NCI-H146 treated with DMSO at 0.1 percent for 48 hours (cell line): ENCODE measurements at regions not wholly inside any gene's neighbourhood (a gene's known extent, or its start where the extent isn't known, plus 50 kb on each side); places are given as distances from the start of the nearest gene placed in this dataset.

Experiments used
- DNase-seq: peaks from one replicate; lab custom pipeline; 2025; ENCODE audit not compliant: unreplicated experiment; lab: John Stamatoyannopoulos, UW

DNA sequence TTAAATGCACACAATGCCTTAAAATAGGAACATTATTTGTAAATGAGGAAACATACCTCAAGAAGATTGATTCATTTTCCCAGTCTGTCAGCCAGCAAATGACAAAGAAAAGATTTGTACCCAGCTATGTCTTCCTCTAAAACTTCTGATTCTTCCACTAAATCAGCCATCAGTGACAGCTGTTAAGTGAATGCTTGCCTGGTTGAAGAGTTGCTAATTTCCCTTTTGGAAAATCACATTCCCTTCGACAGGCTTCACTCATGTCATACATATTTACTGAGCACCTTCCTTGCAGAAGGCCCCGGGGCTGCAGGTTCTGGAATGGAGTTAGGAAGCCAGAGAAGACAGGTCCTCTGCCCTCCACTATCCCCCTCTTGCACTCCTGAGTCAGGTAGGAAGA lies 112.0 kb upstream of the SLC66A3 start:
- DNase-seq, result no peak

DNA sequence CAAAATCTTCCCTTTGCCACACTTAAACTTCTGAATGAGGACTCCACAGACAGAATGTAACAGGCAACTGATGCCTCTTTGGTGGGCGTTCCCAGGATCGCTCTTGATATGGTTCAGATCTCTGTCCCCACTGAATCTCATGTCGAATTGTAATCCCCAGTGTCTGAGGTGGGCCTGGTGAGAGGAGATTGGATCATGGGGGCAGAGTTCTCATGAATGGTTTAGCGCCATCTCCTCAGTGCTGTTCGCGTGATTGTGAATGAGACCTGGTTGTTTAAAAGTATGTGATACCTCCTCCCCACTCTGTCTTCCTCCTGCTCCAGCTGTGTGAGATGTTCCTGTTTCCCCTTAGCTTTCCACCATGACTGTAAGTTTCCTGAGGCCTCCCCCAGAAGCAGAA lies 111.1 kb upstream of the SLC66A3 start:
- DNase-seq, result no peak

DNA sequence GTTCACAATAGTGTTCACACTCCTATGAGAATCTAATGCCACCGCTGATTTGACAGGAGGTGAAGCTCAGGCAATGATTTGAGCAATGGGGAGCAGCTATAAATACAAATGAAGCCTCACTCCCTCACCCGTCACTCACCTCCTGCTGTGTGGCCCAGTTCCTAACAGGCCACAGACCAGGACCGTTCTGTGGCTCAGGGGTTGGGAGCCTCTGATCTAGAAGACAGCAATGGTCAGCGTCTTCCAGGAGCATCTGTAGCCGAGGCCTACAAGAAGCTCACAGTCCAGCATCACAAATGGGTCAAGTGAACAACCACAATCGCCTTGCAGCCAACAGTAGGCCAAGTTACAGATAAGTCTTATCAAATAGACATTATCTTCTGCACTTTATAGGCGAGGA lies 110.0 kb upstream of the SLC66A3 start:
- DNase-seq, result no peak

DNA sequence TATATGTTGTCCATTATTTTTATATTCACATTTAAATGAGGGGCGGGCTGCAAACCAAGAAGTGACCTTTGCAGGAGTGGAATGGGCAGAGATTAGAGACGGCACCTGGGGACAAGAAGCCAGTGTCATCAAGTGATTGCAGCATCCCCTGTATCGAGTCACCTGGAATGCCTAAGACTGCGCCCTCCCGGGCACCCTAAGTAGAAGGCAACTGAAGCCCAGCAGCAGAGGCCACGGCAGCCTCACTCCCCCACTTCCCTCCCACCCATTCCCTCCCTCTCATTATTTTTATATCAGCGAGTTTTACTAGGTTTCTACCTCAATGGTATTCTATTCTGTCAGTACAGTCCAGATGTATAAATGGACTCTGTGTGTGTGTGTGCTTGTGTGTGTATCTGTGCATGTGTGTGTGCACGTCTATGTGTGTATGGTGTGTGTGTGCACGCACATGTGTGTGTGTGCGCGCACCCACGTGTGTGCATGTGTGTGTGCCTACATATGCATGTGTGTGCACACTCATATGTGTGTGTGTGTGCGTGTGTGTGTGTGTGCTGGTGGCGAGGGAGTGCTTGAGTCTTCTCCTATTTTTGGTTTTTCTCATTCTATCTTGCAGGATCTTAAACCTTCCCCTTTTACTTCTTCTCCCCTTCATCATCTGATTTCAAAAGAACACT lies 106.8 kb upstream of the SLC66A3 start:
- DNase-seq, result no peak

DNA sequence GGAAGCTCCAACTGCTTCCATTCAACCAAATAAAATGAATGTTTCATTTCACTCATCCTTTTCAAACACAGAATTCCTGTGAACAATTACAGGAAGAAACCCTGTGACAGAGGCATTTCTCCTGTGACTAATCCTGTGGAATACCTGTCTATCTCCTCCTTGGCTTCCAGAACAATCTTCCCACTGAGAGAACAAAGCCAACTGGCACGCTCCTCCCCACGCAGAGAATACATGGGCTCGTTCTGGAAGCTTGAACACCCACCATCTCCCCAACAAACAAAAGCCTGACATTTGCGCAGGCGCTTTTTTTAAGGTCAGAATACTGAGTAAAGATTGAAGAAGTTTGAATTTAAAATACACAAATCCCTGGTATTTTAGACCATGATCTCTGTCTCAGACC lies 104.7 kb upstream of the SLC66A3 start:
- no peak for DNase-seq

DNA sequence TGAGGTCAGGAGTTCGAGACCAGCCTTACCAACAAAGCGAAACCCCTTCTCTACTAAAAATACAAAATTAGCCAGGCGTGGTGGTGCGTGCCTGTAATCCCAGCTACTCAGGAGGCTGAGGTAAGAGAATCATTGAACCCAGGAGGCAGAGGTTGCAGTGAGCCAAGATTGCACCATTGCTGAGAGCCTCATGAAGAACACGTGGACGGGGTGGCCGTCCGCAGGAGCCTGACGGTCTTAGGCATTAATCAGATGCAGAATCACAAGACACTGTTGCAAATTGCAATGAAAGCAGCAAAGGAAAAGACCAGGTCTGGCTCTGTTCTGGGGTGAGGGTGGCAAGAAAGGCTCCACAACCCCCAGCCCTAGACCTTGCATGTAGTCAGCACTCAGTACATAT lies 104.0 kb upstream of the SLC66A3 start:
- DNase-seq, result no peak

DNA sequence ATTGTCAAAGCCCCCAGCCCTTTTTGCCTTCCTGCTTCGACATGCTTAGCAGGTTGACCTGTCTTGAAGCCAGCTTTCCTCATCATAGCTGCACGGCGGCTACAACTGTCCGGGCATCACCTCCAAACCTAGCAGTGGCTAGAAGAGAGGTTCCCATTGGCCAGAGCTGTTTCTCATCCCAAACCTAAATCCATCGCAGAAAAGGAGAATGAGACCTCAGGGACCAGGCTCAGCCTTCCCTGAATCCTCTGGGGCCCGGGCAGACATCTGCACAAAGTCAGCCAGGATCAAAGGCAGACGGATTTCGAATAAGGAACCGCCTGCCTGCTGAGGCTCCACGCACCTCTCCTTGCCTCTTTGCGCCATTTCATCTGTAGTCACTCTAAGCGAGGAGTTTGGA lies 101.7 kb upstream of the SLC66A3 start:
- DNase-seq, result no peak

DNA sequence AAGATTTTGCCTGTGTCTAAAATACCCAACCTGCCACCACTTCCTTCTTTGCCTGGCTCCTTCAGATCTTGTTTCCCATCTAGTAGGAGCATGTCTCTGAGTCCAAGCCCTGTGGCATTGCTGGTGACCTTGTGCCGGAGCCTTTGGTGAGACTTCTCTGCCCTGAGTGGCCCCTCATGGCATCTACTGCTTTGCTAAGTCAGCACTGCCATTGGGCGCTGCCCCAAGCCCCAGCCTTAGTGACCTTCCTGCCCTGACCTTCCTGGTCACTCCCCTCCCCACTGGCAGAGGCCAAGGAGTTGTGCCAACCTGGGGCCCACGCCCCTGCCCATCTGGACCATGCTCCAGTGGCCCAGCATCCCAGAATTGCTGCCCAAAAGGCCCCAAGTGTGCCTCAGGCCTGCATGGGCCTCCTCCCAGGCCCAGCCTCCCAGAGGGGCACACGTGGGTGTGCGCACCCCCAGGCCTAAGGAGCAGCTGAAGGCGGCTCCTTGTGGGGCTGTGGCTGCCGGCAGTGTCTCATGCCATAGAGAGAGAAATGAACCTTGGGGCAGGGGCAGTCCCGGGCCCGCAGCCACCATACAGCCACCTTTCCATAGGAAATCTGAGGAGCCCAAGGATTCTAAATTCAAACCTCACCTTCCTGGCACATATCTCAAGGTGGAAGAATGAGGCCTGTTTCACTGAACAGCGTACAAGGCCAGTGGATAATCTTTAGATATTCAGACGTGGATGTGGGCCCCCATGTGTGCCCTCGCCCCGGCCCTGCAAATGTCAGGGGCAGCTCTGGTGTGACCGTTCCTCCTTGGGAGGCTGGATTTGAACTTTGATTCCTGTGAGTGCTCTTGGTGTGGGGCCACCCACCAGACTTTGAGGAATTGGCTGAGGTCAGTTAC lies 100.2 kb upstream of the SLC66A3 start:
- no peak for DNase-seq

DNA sequence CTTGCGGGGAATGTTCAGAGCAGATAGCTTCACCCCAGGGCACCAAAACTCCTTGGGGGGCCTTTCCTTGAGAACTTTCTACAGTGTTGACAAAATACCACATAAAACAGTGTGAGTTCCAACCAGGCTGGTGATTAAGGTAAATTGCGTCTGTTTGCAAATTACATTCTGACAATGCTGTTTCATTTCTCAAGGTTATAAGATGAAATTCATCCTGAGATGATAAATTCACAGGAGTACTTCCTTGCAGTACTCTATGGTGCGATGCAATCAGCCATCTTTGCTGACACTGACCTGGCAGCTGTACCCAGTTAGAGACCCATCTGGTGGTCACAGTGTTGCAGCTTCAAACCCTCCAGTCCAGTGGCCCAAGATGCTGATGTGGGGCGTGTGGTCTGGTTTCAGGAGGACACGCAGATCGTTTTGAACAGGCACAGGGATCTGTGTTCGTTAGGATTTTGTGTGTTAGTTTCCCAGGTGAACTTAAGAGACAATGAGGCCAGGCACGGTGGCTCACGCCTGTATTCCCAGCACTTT lies 99.5 kb upstream of the SLC66A3 start:
- DNase-seq, result no peak

DNA sequence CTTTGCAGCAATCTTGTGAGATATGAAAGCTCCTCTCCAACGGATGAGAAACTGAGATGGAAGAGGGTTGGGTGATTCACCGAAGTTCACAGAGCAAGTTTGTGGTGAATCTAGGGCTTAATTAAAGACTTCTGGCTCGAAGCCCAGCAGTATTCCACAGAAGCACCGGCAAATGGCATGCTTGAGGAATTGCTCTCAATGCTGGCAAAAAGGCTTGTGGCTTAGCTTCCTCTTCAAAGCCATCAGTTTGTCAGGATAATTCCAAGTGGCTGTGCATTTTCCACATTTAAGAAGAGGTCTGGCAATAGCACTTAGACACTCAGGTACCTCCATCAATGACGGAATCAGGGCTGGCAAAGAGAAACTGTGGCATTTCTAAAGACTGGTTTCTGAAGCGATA lies 98.7 kb upstream of the SLC66A3 start:
- DNase-seq, result no peak

DNA sequence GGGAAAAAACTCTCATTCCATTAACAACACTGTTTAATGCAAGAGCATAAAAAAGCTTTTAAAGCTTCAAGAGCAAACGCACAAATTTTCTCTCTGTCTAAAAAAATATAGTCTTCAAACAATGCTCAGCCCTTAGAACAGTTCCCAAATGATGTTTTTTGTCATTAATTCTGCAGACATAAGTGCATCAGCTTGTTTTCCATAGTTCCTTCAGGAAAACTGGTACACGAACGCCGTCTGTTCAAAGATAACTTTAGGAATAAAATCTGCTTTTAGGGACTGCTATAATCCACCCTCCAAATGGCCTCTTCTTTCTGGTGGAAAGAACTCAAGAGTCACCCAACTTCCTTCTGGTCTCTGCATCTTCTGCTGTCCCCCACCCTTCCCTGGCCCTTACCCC lies 98.2 kb upstream of the SLC66A3 start:
- no peak for DNase-seq

DNA sequence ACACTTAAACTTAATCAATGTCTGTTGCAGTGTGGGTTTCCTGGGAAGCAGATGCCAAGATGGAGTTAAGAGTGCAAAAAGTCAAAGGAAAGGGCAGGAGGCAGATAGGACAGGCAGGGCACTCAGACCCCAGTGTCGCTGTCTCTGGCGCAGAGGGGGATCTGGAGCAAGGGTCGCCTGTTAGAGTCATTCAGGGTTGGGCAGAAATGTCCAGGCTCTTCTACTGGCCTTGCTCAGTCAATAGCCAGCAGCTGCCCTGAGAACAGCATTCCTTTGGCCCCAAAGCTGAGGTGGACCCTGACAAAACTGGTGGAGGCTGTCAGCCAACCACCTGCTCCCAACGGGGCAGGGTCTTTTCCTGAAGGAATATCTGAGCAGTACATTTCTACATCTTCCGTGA lies 97.1 kb upstream of the SLC66A3 start:
- DNase-seq, result no peak

DNA sequence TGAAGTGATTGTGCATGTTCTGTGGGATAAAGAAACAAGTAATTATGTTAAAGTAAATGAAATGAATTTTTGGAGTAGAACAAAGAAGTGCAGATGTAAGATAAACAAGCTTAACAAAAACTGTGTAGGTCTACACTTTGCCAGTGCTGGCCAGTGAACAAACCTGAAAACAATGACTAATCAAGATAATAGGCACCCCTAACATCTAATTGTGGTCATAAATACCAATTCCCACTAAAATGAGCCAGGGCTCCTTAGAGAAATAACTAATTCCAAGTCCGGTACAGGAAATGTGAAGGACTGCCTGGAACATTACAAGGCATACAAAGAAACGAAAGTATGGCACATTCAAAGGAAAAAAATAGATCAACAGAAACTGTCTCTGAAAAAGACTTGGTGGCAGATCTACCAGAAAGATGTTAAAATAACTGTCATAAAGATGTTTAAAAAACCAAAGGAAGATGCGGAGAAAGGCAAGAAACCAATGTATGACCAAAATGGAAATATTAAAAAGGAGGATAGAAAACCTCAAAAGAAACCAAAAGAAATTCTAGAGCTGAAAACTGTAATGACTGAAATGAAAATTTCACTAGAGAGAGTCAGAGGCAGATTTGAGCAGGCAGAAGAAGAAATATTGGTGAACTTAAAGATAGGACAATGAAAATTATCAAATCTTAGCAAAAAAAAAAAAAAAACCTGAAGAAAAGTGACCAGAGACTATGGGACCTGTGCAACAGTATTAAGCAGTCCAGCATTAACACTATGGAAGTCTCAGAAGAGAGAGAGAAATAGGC lies 94.7 kb upstream of the SLC66A3 start:
- no peak for DNase-seq

DNA sequence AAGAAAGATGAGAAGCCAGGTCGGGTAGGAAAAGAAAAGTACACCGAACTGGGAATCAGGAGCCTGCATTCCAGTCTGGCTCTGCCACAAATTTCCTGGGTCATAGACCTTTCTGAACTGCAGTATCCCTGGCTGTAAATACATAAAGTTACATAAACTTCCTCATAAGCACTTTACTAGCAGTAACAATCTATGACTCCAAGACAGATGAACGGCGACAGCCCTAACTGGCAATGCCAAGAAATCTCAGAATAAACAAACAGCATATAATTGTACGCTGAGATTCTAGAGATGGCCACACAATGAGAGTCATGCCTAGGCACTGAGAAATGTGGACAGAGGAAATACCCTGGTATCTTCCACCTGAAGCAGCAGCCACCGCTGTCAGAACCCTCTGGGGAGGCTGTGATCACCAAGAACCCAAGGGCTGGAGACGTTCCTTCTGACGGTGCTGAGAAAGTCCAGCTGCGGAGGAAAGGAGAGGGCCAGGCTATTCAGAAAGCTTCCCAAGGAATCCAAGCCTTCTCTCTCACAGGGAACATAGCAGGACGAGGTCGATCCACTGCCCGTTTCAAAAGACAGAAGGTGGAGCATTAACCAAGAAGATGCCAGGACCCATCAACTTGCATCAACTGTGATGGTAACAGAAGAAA lies 89.3 kb upstream of the SLC66A3 start:
- no peak for DNase-seq

DNA sequence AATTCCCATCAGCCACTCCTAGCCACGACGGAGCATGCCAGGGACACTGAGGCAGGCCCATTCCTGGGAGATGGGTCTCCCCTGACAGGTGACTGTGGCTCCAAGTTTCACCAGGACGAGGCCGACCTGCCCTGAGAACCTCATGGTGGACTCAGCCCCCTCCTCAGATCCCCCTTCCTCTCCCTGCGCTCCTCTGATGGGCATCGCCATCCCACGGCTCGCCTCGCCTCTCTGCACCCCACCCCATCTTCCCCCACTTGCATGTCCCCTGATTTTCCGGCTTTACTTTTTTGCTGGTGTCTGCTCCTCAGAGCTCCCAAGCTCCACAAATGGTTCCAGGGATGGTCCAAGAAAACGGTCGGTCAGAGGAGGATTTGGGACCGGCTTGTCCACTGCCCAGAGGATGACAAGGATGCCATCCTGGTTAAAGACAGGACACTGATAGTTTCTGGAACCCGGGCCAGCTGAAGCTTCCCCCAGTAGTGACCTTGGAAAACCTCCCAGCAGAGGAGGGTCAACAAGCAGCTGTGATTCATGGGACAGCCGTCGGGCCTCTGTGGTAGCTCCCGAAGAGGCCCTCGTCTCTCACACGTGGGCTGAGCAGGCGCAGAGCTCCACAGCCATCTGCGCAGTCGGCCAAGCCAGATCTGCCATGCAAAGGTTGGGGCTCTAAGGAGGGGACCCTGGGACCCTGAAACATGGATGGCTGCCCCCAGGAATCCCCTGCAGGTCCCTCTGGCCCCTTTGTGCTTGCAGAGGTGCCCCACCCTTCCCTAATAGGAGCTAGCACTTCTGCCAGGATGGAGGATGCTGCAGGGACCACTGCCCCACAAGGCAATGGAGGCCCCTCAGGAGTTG lies 87.8 kb upstream of the SLC66A3 start:
- DNase-seq, result no peak

DNA sequence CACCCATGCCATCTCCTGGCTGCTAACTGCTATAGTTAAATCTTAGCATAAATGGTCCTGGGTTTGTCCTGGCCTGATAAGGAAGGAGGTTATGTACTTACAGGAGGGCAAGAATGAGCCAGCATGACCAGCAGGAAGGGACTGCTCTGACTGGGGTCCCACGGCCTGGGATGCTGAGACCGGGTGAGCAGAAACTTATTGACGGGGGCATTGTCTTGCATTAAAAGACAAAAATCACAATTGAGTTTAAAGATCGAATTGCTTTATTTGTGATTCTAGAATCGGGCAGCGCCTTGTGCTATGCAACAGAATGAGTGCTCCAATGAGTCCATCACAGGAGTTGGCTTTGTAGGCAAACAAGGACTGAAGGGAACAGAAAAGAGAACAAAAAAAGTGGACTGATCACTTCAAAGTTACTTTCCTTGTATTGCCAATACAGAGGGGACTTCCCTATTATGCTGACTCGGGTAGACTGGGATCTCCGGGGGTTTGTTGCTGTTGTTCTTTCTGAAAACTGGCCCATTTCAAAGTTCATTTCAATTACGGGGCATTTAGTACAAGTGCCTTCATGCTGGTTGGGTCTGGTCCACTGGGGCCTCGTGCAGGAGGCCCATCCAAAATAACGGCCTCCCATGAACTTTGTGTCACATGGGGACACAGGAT lies 87.1 kb upstream of the SLC66A3 start:
- no peak for DNase-seq

DNA sequence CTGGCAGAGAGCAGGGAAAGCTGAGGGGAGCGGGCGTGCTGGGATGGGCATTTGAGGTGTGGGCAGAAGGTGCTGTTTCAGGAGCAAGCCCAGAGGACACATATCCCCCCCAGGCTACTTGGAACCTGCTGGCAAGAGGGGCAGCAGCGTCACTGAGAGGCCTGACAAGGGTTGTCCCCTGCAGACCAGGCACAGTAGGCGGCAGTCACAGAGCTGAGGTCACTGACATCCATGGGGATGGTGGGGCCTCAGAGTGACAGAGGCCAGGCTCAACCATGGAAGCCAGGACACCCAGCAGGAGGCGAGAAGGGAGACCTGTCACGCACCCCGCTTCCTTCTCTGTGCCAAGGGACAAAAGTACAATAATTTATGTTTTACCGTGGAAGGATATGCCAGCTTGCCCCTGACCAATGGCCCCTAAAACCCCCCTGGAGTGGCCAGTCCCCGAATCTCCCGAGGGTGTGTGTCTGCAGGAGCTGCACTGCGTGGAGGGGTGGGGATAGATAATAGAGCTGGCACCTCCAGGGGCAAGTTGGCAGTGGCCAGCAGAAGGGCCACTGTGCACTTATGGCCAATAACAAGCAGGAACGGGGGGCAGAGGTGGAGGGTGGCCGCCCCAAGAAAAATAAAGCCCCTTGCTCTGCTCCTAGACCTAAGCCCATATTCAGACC lies 86.3 kb upstream of the SLC66A3 start:
- DNase-seq, result no peak

DNA sequence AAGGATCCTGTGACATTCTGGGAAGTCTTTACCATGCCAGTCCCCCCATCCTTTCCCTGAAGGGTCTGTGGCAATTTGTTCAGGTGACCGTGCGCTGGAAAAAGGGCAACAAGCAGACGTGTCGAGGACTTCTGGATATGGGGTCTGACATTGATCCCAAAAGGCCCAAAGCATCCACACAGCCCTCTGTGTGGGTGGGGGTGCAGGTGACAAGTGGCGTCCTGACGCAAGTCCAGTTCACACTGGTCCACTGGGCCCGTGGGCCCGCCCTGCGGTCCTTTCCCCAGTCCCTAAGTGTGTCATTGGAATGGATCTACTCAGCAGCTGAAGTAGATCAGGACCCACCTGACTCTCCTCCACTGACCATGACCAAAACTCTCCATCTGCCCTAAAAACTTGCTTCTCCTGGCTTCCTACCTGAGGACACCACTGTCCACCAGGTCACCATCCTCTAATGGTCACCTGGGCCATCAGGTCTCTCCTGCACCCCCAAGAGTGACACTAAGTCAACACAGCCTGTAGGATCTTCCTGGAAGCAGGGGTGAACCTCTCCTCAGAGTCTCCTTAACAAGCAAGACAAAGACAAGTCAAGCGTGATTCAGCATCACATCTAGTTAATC lies 85.6 kb upstream of the SLC66A3 start:
- DNase-seq, result no peak

DNA sequence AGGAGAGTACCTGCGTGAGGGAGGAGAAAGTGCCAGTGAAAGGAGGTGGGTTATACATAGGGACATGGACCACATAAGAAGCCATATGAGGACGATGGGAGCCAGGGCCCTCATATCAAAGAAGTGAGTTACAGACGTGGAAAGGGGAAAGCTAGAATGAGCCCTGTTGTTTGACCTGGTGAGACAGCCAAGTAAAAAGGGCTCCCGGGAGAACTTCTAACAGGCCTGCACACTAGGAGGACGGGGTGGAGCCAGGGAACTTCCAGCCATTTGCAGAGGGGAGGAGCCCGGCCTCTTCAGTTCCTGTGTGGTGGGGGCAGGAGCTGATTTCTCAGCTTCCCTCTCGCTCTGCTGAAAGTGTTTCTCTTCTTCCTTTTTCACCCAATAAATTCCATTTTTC lies 84.1 kb upstream of the SLC66A3 start:
- DNase-seq, result peak; percentile 7
